Endodermal cell (in vitro differentiated cells): ENCODE measurements at regions not wholly inside any gene's neighbourhood (a gene's known extent, or its start where the extent isn't known, plus 50 kb on each side); places are given as distances from the start of the nearest gene placed in this dataset.

ENCODE experiments used
- DNase-seq: peaks from one replicate; pipeline ENCODE4 v3.0.0-alpha.2; 2017
- H3K27ac ChIP-seq: 2 replicates; pipeline ENCODE4 v1.5.1; 2013; ENCODE audit warnings: mild to moderate bottlenecking, low read depth, low read length, moderate library complexity
- H3K27me3 ChIP-seq: 2 replicates; pipeline ENCODE4 v1.6.1; 2013; ENCODE audit warnings: mild to moderate bottlenecking, low read length, moderate library complexity; ENCODE audit not compliant: insufficient read depth, control insufficient read depth, poor library complexity, severe bottlenecking
- H3K36me3 ChIP-seq: 2 replicates; pipeline ENCODE4 v1.7.0; 2013; ENCODE audit warnings: mild to moderate bottlenecking, low read length, moderate library complexity; ENCODE audit not compliant: control insufficient read depth, insufficient read depth
- H3K4me1 ChIP-seq: one replicate; pipeline ENCODE4 v1.7.0; 2013; ENCODE audit warnings: low read length; ENCODE audit not compliant: control insufficient read depth, insufficient read depth
- H3K4me3 ChIP-seq: 2 replicates; pipeline ENCODE4 v1.5.1; 2013; ENCODE audit warnings: mild to moderate bottlenecking, low read length, moderate library complexity
- H3K9ac ChIP-seq: 2 replicates; pipeline ENCODE4 v1.6.1; 2013; ENCODE audit warnings: mild to moderate bottlenecking, low read length, moderate library complexity; ENCODE audit not compliant: poor library complexity, severe bottlenecking; ENCODE audit errors: extremely low read depth
- H3K9me3 ChIP-seq: 2 replicates; pipeline ENCODE4 v1.6.1; 2013; ENCODE audit warnings: mild to moderate bottlenecking, low read length, moderate library complexity; ENCODE audit not compliant: control insufficient read depth
- H3K27ac Mint-ChIP-seq: 2 replicates; pipeline ENCODE4 v1.8.0; 2020; ENCODE audit warnings: mixed read lengths
- H3K27me3 Mint-ChIP-seq: 2 replicates; pipeline ENCODE4 v1.8.0; 2021; ENCODE audit warnings: mild to moderate bottlenecking, mixed read lengths; ENCODE audit not compliant: insufficient read depth
- H3K36me3 Mint-ChIP-seq: 2 replicates; pipeline ENCODE4 v1.8.0; 2020; ENCODE audit warnings: low read depth, mixed read lengths
- H3K4me1 Mint-ChIP-seq: 2 replicates; pipeline ENCODE4 v1.8.0; 2020; ENCODE audit warnings: mixed read lengths
- H3K4me3 Mint-ChIP-seq: 2 replicates; pipeline ENCODE4 v1.8.0; 2020; ENCODE audit warnings: mild to moderate bottlenecking, moderate library complexity, mixed read lengths
- H3K9me3 Mint-ChIP-seq: 2 replicates; pipeline ENCODE4 v1.8.0; 2020; ENCODE audit warnings: mild to moderate bottlenecking, mixed read lengths
- CTCF ChIP-seq: fragments of 200-600 bp; sonication (generic); conservative IDR thresholded peaks from 2 replicates; pipeline ENCODE4 v1.5.0; 2021; ENCODE audit warnings: antibody characterized with exemption, mild to moderate bottlenecking
- WGBS, 2 experiments: methylation state at CpG; one replicate each; pipeline versions ENCODE4 v1.1.5 to v1.1.7; 2013; ENCODE audit warnings: missing lambda C conversion rate in 2 of 2, mixed read lengths in 1 of 2; ENCODE audit not compliant: insufficient coverage in 1 of 2, insufficient read length in 1 of 2; 5-methylcytosine and 5-hydroxymethylcytosine counted together

GRCh38 chr3:150177673-150178381 is 207.1 kb upstream of the PFN2 start:
- no peak for TF ChIP-seq CTCF
- WGBS, 2 experiments: 83 to 92% methylated on average over 1 to 4 of the region's 4 CpGs
- Histone ChIP-seq H3K4me3 (no peak overlapping the region), H3K9me3 (no peaks in the 10 kb centered on the region), H3K4me1 (peaks cover 10% of the 10 kb centered on the region), H3K27ac (no peak overlapping the region), H3K9ac (no peak overlapping the region), H3K27me3 (no peaks in the 10 kb centered on the region), H3K36me3 (no peaks in the 10 kb centered on the region)
- DNase-seq: no peak
- Mint-ChIP-seq H3K4me3 (no peak overlapping the region), H3K27me3 (no peaks in the 10 kb centered on the region), H3K36me3 (no peaks in the 10 kb centered on the region), H3K27ac (no peak overlapping the region), H3K9me3 (no peaks in the 10 kb centered on the region), H3K4me1 (peaks cover 21% of the 10 kb centered on the region)

- WGBS, 2 experiments: 97 to 100% methylated on average over 1 of the region's 1 CpG
- Mint-ChIP-seq H3K27ac (no peak overlapping the region), H3K36me3 (no peaks in the 10 kb centered on the region), H3K4me3 (no peak overlapping the region), H3K4me1 (peaks cover 9% of the 10 kb centered on the region), H3K9me3 (no peaks in the 10 kb centered on the region), H3K27me3 (peaks cover 13% of the 10 kb centered on the region)
- Histone ChIP-seq H3K36me3 (no peaks in the 10 kb centered on the region), H3K9me3 (no peaks in the 10 kb centered on the region), H3K4me1 (peaks cover 10% of the 10 kb centered on the region), H3K9ac (no peak overlapping the region), H3K4me3 (no peak overlapping the region), H3K27me3 (no peaks in the 10 kb centered on the region), H3K27ac (no peak overlapping the region)
- no peak for TF ChIP-seq CTCF
- DNase-seq: no peak
Observed at GRCh38 chr3:150174179-150174578, 203.5 kb upstream of the PFN2 start.

- Histone ChIP-seq H3K9me3 (no peaks in the 10 kb centered on the region), H3K27me3 (no peaks in the 10 kb centered on the region), H3K27ac (no peak overlapping the region), H3K9ac (no peak overlapping the region), H3K4me1 (peaks cover 2% of the 10 kb centered on the region), H3K36me3 (no peaks in the 10 kb centered on the region), H3K4me3 (no peak overlapping the region)
- Mint-ChIP-seq H3K4me3 (no peak overlapping the region), H3K27me3 (peaks cover 13% of the 10 kb centered on the region), H3K4me1 (peaks cover 8% of the 10 kb centered on the region), H3K27ac (no peak overlapping the region), H3K9me3 (no peaks in the 10 kb centered on the region), H3K36me3 (no peaks in the 10 kb centered on the region)
- DNase-seq: no peak
- no peak for TF ChIP-seq CTCF
- 77 to 86% methylated on average over 2 of the region's 2 CpGs for WGBS, 2 experiments
Observed at GRCh38 chr3:150172356-150172755, 201.7 kb upstream of the PFN2 start.
